ENCODE measurements at regions not wholly inside any gene's neighbourhood (a gene's known extent, or its start where the extent isn't known, plus 50 kb on each side); places are given as distances from the start of the nearest gene placed in this dataset.

GRCh38 chr6:138011413-138011812 lies 95.8 kb downstream of the PERP start:
- no peak for DNase-seq

GRCh38 chr6:138012682-138013081 lies 94.5 kb downstream of the PERP start:
- no peak for DNase-seq

DNA sequence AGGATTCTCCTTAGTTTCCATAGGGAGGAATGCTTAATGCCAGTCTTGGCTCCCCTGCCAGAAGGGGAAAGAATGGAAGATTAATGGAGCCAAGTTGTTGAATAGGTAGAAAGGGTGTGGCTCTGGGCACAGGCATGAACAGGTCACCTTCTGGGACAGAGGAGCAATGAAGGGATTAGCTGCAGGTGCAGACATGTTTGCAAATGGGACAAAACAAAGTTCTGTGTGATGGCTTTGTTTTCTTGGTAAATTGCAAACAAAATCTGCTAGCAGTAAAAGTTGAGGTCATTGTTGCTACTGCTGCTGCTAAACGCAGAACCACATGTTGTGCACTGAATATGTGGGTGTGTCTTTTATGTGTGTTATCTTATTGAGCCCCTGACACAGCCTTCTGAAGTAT lies 93.3 kb downstream of the PERP start:
- no peak for DNase-seq

DNA sequence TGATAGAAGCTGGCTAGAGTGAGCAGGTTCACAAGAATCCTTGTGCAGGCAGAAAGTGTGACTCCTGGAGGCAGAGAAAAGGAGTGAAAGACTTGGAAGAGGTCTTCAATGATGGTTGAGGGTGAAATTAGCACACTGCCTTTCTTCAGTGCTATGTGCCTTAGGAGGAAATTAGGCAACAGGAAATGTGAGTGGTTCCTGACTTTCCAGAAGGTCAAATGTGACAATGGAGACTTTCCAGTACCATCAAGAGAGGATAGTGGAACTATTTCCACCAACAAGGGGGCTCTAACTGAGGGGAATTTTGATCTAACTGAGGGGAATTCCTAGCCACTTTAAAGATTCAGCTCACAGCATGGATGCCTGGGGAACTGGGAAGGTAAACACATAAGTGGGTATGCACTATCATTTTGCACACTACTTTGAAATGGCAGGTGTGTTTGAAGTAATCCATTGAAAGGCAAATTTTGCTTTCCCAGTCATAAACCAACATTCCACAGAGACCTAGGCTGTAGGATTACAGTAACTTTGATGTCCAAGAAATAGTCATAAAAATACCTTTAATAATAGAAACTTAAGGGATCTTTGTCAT lies 90.0 kb downstream of the PERP start:
- no peak for DNase-seq

DNA sequence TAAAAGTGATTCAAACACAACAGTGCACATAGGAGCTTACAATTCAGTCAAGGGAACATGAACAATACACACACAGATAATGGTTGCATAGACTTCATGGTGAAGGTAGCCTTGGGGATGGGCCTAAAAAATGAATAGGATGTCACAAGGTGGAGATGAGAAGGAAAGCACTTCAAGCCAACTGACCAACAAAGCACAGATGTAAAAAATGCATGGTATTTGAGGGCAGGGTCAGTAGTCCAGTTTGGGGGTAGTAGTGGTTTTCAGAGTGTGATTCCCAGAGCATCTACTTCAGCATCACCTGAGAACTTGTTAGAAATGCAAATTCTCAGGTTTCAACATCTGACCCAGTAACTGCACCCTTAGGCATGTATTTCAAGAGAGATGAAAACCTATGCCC lies 88.9 kb downstream of the PERP start:
- DNase-seq, result no peak

- DNase-seq, result no peak
Observed at GRCh38 chr6:138025528-138025978, 81.7 kb downstream of the PERP start.

- no peak for DNase-seq
Observed at GRCh38 chr6:138026342-138026741, 80.9 kb downstream of the PERP start.

DNA sequence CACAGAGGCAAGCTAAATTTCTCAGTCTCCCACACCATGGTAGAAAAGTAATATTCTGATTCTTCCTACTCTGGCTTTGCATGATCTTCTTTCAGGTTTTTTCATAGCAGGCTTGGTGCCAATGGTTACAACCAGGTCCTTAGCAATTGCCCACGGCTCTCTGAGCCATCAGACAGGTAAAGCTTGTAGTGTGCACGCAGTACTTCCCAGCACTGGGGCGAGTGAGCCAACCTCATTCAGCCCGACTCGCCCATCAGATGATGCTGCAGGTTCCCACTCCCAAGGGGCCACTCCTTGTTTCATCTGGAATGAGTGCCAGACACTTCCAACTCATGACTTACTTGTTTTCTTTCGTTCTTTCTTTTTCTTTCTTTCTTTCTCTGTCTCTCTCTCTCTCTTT lies 78.3 kb downstream of the PERP start:
- no peak for DNase-seq

DNA sequence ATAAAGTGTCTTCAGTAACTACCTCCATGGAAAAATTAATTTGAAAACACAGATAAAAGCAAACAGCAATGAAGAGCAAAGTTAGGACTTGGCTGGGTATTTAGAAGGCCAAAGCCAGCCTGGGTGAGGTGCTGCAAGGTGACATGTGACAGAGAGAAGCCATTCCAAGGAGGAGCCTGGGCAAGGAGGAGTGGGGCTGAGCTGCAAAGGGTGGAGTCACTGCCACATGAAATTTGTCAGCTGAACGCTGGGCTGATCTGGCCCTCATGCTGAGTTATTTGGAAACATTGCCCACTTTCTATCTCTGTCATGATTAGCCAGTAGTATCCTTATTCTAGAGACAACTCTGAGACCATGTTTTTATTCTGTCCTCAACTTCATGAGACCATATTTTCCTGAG lies 76.3 kb downstream of the PERP start:
- DNase-seq, result no peak

GRCh38 chr6:138031417-138031816 lies 75.8 kb downstream of the PERP start:
- no peak for DNase-seq

DNA sequence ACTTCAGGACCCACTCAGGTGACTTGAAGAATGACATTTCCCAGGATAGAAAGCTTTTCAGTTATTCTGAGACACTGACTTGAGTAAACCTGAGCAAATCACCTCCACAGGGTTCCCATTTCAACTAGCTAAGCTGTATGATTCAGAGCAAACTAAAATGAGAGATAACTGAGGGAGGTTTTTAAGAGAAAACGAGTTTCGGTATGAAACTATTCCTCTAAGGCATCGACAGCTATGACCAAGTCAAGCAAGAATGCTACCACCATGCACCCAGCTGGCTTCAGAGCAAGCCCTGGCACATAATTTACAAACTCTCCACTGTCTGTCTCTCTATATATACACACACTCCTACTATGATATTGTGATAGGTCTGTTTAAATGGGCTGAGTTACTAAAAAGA lies 75.4 kb downstream of the PERP start:
- DNase-seq, result no peak

- DNase-seq, result no peak
Observed at GRCh38 chr6:138032571-138032970, 74.6 kb downstream of the PERP start.

- DNase-seq, result no peak
Observed at GRCh38 chr6:138034229-138034628, 73.0 kb downstream of the PERP start.

- no peak for DNase-seq
Observed at GRCh38 chr6:138035070-138035469, 72.1 kb downstream of the PERP start.

- no peak for DNase-seq
Observed at GRCh38 chr6:138036111-138036510, 71.1 kb downstream of the PERP start.

DNA sequence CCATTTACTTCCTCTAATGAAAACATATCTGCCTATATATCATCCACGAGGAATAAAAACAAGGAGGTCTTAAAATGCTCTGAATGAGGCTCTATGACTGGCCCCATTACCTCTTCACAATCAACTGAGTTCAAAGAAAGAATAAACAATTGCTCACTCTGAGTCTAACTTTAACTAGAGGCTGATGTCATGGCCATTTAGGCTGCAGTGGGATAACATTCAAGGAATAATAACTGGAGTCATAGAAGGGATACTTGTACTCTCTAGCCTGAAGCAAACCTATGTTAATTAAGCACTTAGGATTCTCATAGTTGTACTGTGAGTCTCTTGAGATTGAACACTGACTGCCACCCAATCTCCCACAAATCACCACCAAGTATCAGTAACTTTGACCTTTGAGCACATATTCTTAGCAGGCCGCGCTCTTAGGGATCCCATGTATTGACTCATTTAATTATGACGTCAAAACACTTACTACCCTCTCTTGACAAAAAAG lies 70.2 kb downstream of the PERP start:
- DNase-seq, result no peak

DNA sequence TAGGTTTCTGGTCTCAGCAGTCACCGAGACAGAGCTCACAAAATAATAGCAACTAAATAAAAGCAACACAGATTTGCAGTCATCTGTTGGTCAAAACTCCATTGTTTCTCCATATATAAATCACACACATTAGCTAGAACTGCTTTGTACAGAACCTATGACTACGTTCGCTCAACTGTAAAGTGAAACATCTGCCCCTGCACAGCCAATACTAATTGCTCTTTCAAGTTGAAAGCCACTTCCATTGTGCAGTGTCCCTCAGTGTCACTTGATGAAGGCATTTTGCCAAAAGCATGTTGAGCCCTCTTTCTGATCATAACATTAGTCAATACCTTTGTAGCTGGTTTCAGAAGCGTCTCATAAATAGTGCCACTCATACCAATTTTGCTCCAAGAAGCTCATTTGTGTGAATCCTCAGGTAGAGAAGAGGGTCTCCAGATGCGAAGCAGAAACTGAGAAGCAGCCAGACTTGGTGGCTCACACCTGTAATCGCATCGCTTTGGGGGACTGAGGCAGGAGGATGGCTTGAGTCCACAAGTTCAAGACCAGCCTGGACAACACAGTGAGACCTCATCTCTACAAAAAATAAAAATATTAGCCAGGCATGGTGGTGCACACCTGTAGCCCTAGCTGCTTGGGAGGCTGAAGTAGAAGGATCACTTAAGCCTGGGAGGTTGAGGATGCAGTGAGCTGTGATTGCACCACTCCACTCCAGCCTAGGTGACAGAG lies 68.9 kb downstream of the PERP start:
- DNase-seq, result no peak

All from fibroblast of skin of right biceps (primary cell).